Upper lobe of left lung (tissue), 6 donors: ENCODE measurements at regions not wholly inside any gene's neighbourhood (a gene's known extent, or its start where the extent isn't known, plus 50 kb on each side); places are given as distances from the start of the nearest gene placed in this dataset.
"Not testable (repeated sequence)": the region's sequence is repeated elsewhere in the genome, so short reads cannot be mapped to it uniquely, and the experiment has no call there.

Experiments used
- ATAC-seq, 2 donors: fragments of 200-7000 bp; cut with Tn5 transposase; one replicate each; pipeline ENCODE4 v1.9.1; 2022; ENCODE audit warnings: mild to moderate bottlenecking in 2 of 2, moderate library complexity in 2 of 2; ENCODE audit not compliant: low FRiP score in 2 of 2
- DNase-seq, 2 donors: peaks; one replicate each; pipeline ENCODE4 v3.0.0-alpha.2; 2019 to 2020
- H3K27ac ChIP-seq, 4 donors: fragments of 200-600 bp; sonication (generic); one replicate each; pipeline ENCODE4 v1.5.1; 2016 to 2019
- H3K27me3 ChIP-seq, 4 donors: fragments of 200-600 bp; sonication (generic); one replicate each; pipeline ENCODE4 v1.5.1; 2017 to 2019
- H3K36me3 ChIP-seq, 4 donors: fragments of 200-600 bp; sonication (generic); one replicate each; pipeline ENCODE4 v1.5.1; 2016 to 2019
- H3K4me1 ChIP-seq, 4 donors: fragments of 200-600 bp; sonication (generic); one replicate each; pipeline ENCODE4 v1.5.1; 2018 to 2019
- H3K4me3 ChIP-seq, 4 donors: fragments of 200-600 bp; sonication (generic); one replicate each; pipeline ENCODE4 v1.5.1; 2017 to 2019; ENCODE audit warnings: mild to moderate bottlenecking in 2 of 4, moderate library complexity in 1 of 4
- H3K9me3 ChIP-seq, 4 donors: fragments of 200-600 bp; sonication (generic); one replicate each; pipeline ENCODE4 v1.5.1; 2018 to 2019
- CTCF ChIP-seq, 6 experiments: fragments of 450-650 bp in 4 of 6; fragments of 200-600 bp in 2 of 6; sonication (generic) in 2 of 6; IDR thresholded peaks; one replicate each; pipeline ENCODE4 v1.5.1; 2016 to 2019; ENCODE audit warnings: antibody characterized with exemption in 6 of 6
- EP300 ChIP-seq, 4 donors: sonication (generic); formaldehyde crosslinking; IDR thresholded peaks; one replicate each; pipeline ENCODE4 v1.5.1; 2017; ENCODE audit warnings: antibody characterized with exemption in 4 of 4, control low read depth in 2 of 4
- POLR2A ChIP-seq, 4 donors: fragments of 450-650 bp; IDR thresholded peaks; one replicate each; pipeline ENCODE4 v1.5.1; 2016 to 2017; ENCODE audit warnings: antibody characterized with exemption in 4 of 4, mild to moderate bottlenecking in 2 of 4
- POLR2AphosphoS5 ChIP-seq, 2 donors: sonication (generic); formaldehyde crosslinking; IDR thresholded peaks; one replicate each; pipeline ENCODE4 v1.5.1; 2017; ENCODE audit warnings: antibody characterized with exemption in 2 of 2
- WGBS, 2 donors: methylation state at CpG; one replicate each; pipeline ENCODE4 v1.1.5; 2017 to 2018; 5-methylcytosine and 5-hydroxymethylcytosine counted together
- donor health status: DM: no; HTN: no; CAD: no; lungs with moderate emphysema.
- donor health status: DM: no; HTN: yes; CAD: no; lungs with severe emphysema.

DNA sequence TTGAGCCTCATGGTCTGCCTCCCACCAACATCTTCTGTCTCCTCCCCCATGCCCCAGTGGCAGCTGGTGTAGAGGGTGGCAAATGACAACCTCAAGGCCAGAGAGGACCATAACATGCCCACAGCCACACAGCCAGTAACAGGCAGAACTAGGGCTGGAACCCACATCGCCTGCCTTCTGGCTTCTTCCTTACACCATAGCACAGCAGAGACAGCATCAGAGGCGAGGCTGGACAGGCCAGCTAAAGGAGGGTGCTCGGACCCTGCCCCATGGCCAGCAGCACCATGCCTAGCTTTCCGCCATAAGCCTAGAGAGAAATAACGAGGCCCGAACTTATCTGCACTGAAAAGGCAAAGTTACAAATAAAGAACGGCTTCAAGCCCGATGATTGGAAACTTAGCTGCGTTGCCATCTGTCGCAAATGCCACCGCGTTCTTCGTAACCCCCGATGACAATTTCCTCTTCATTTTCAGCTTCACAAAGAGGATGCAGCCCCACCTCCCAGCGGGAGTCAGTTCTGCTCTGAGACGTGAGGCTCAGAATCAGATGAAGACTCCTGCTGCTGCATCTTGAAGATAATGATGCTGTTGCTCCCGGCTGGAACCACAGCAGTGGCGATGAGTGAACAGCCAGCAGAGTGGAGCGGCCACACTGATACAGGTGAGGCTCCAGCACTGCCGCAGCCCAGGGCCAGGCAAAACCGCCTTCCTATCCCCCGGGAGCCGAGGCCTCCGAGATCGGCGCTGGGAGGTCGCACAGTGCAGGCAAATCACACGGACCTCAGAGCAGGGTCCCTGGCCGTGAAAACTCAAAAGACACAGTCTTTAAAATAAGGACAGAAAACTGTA is 73.8 kb upstream of the RTL6 start:
- Histone ChIP-seq H3K9me3 (no peaks in the 10 kb centered on the region), H3K27me3 (no peaks in the 10 kb centered on the region), H3K27ac (no peak overlapping the region), H3K4me1 (no peaks in the 10 kb centered on the region), H3K4me3 (no peak overlapping the region), H3K36me3 (no peaks in the 10 kb centered on the region)
- TF ChIP-seq POLR2A (IDR thresholded peaks at IDR 0.05) (no peak), CTCF (IDR thresholded peaks at IDR 0.05) (no peak), POLR2AphosphoS5 (IDR thresholded peaks at IDR 0.05) (no peak), EP300 (IDR thresholded peaks at IDR 0.05) (no peak)
- peak in 1 of 2 donors; percentile 55 for DNase-seq
- ATAC-seq = no peak
- WGBS, 2 donors = 74 to 82% methylated on average over 28 of the region's 29 CpGs

- DNase-seq = no peak
These were observed 72.7 kb upstream of the RTL6 start for GRCh38 chr22:44570476-44571445.

GRCh38 chr22:44569561-44569991 is 71.5 kb upstream of the RTL6 start:
- Histone ChIP-seq H3K27ac (no peak overlapping the region), H3K9me3 (no peaks in the 10 kb centered on the region), H3K4me3 (no peak overlapping the region), H3K27me3 (no peaks in the 10 kb centered on the region), H3K36me3 (no peaks in the 10 kb centered on the region), H3K4me1 (no peaks in the 10 kb centered on the region)
- DNase-seq = no peak
- ATAC-seq = no peak
- 85 to 88% methylated on average over 9 of the region's 9 CpGs for WGBS, 2 donors
- TF ChIP-seq POLR2A (IDR thresholded peaks at IDR 0.05) (no peak), POLR2AphosphoS5 (IDR thresholded peaks at IDR 0.05) (no peak), CTCF (IDR thresholded peaks at IDR 0.05) (no peak), EP300 (IDR thresholded peaks at IDR 0.05) (no peak)

More at GRCh38 chr22:44570476-44571445, 72.7 kb upstream of the RTL6 start:
- WGBS, 2 donors = 66 to 70% methylated on average over 16 to 18 of the region's 18 CpGs
- no peak for TF ChIP-seq EP300 (IDR thresholded peaks at IDR 0.05)
- no peak for TF ChIP-seq POLR2A (IDR thresholded peaks at IDR 0.05)
- TF ChIP-seq POLR2AphosphoS5 (IDR thresholded peaks at IDR 0.05) = no peak
- TF ChIP-seq CTCF (IDR thresholded peaks at IDR 0.05) = no peak
- Histone ChIP-seq H3K9me3 (no peaks in the 10 kb centered on the region), H3K36me3 (no peaks in the 10 kb centered on the region), H3K4me1 (no peaks in the 10 kb centered on the region), H3K4me3 (no peak overlapping the region), H3K27ac (no peak overlapping the region), H3K27me3 (no peaks in the 10 kb centered on the region)
- ATAC-seq = no peak

- no peaks in the 10 kb centered on the region for H3K36me3 ChIP-seq
- no peaks in the 10 kb centered on the region for H3K4me1 ChIP-seq
- H3K9me3 ChIP-seq = no peaks in the 10 kb centered on the region
- DNase-seq (peak in 1 of 2 donors; percentile 48), ATAC-seq (no peak)
- no peak for TF ChIP-seq EP300 (IDR thresholded peaks at IDR 0.05)
- TF ChIP-seq CTCF (IDR thresholded peaks at IDR 0.05) = peak in 5 of 6 experiments; percentile 32 to 58 (median 47)
- no peak overlapping the region for H3K4me3 ChIP-seq
- H3K27me3 ChIP-seq = no peaks in the 10 kb centered on the region
- no peak overlapping the region for H3K27ac ChIP-seq
- 60 to 61% methylated on average over 8 of the region's 8 CpGs for WGBS, 2 donors
These were observed 69.9 kb upstream of the RTL6 start for GRCh38 chr22:44567846-44568493.

DNA sequence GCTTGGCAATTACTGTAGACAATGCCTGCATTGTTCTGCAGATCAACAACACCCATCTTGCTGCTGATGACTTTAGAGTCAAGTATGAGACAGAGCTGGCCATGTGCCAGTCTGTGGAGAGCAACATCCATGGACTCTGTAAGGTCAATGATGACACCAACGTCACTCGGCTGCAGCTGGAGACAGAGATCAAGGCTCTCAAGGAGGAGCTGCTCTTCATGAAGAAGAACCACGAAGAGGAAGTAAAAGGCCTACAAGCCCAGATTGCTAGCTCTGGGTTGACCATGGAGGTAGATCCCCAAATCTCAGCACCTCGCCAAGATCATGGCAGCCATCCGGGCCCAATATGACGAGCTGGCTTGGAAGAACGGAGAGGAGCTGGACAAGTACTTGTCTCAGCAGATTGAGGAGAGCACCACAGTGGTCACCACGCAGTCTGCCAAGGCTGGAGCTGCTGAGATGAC is 69.4 kb upstream of the RTL6 start:
- not testable (repeated sequence) for ATAC-seq, DNase-seq
- 87 to 88% methylated on average over 7 to 8 of the region's 8 CpGs for WGBS, 2 donors

More for the DNA sequence above, 69.4 kb upstream of the RTL6 start:
- H3K27ac ChIP-seq, H3K4me1 ChIP-seq, H3K4me3 ChIP-seq, H3K27me3 ChIP-seq, H3K9me3 ChIP-seq, H3K36me3 ChIP-seq: not testable (repeated sequence)
